Right lobe of liver (tissue), 4 donors: ENCODE measurements at regions not wholly inside any gene's neighbourhood (a gene's known extent, or its start where the extent isn't known, plus 50 kb on each side); places are given as distances from the start of the nearest gene placed in this dataset.

ENCODE experiments used
- POLR2A ChIP-seq: fragments of 450-650 bp; IDR thresholded peaks from one replicate; pipeline ENCODE4 v1.6.1; 2017; ENCODE audit warnings: antibody characterized with exemption, mild to moderate bottlenecking
- TF ChIP-seq, protein P1 (sequence below), 4 donors: fragments of 200-600 bp in 3 of 4; fragments of 450-650 bp in 1 of 4; IDR thresholded peaks; one replicate each; pipeline versions ENCODE4 v1.5.1 to v1.8.0; 2016 to 2022; ENCODE audit warnings: antibody characterized with exemption in 4 of 4, mild to moderate bottlenecking in 2 of 4
- donor health status: DM: no; HTN: no; CAD: no.
- donor health status: DM: no; HTN: no; CAD: no.
- donor health status: DM: no; HTN: yes; CAD: no.

GRCh38 chr2:18151237-18151636 is 272.8 kb downstream of the KCNS3 start:
- TF ChIP-seq, protein P1, sequence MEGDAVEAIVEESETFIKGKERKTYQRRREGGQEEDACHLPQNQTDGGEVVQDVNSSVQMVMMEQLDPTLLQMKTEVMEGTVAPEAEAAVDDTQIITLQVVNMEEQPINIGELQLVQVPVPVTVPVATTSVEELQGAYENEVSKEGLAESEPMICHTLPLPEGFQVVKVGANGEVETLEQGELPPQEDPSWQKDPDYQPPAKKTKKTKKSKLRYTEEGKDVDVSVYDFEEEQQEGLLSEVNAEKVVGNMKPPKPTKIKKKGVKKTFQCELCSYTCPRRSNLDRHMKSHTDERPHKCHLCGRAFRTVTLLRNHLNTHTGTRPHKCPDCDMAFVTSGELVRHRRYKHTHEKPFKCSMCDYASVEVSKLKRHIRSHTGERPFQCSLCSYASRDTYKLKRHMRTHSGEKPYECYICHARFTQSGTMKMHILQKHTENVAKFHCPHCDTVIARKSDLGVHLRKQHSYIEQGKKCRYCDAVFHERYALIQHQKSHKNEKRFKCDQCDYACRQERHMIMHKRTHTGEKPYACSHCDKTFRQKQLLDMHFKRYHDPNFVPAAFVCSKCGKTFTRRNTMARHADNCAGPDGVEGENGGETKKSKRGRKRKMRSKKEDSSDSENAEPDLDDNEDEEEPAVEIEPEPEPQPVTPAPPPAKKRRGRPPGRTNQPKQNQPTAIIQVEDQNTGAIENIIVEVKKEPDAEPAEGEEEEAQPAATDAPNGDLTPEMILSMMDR (IDR thresholded peaks at IDR 0.05): no peak
- no peak for TF ChIP-seq POLR2A
